Mesothelial cell of epicardium (in vitro differentiated cells): ENCODE measurements at regions not wholly inside any gene's neighbourhood (a gene's known extent, or its start where the extent isn't known, plus 50 kb on each side); places are given as distances from the start of the nearest gene placed in this dataset.

ENCODE experiments used
- DNase-seq, 2 experiments: peaks; one replicate each; pipeline ENCODE4 v3.0.0; 2021; ENCODE audit warnings: low spot score in 2 of 2; ENCODE audit not compliant: unreplicated experiment in 2 of 2
- H3K27ac Mint-ChIP-seq: 2 replicates; pipeline ENCODE4 v1.8.0; 2021; ENCODE audit warnings: mixed read lengths
- H3K27me3 Mint-ChIP-seq: 2 replicates; pipeline ENCODE4 v1.8.0; 2021; ENCODE audit warnings: low read depth, mixed read lengths
- H3K36me3 Mint-ChIP-seq: 2 replicates; pipeline ENCODE4 v1.8.0; 2021; ENCODE audit warnings: mixed read lengths
- H3K4me1 Mint-ChIP-seq: 2 replicates; pipeline ENCODE4 v1.8.0; 2021; ENCODE audit warnings: mixed read lengths
- H3K4me3 Mint-ChIP-seq: 2 replicates; pipeline ENCODE4 v1.8.0; 2021; ENCODE audit warnings: mild to moderate bottlenecking, moderate library complexity, mixed read lengths
- H3K9me3 Mint-ChIP-seq: 2 replicates; pipeline ENCODE4 v1.8.0; 2021; ENCODE audit warnings: mixed read lengths
- TF ChIP-seq, protein P1 (sequence below): fragments of 200-600 bp; sonication (generic); IDR thresholded peaks from one replicate; pipeline ENCODE4 v1.5.0; 2021; ENCODE audit warnings: antibody characterized with exemption; ENCODE audit not compliant: unreplicated experiment

DNA sequence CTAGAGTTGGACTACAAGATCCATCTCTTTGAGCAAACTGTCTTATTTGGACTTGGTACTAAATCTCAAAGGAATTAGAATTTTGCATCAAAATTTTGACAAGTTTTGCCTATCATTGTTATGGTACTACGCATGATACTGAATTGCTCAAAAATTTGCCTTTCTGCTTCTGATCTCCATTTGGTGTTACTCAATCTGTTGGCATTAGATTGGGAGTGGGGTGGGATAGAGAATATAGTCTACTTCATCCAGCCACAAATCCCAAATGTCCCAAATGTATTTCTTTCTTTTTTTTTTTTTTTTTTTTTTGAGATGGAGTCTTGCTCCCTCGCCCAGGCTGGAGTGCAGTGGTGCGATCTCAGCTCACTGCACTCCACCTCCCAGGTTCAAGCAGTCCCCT lies 204.8 kb downstream of the TANC2 start:
- Mint-ChIP-seq H3K27me3 (no peaks in the 10 kb centered on the region), H3K36me3 (peaks cover 7% of the 10 kb centered on the region), H3K27ac (peak overlapping the region; percentile 91), H3K4me3 (no peak overlapping the region), H3K9me3 (peaks cover 3% of the 10 kb centered on the region), H3K4me1 (peaks cover 35% of the 10 kb centered on the region)
- TF ChIP-seq, protein P1, sequence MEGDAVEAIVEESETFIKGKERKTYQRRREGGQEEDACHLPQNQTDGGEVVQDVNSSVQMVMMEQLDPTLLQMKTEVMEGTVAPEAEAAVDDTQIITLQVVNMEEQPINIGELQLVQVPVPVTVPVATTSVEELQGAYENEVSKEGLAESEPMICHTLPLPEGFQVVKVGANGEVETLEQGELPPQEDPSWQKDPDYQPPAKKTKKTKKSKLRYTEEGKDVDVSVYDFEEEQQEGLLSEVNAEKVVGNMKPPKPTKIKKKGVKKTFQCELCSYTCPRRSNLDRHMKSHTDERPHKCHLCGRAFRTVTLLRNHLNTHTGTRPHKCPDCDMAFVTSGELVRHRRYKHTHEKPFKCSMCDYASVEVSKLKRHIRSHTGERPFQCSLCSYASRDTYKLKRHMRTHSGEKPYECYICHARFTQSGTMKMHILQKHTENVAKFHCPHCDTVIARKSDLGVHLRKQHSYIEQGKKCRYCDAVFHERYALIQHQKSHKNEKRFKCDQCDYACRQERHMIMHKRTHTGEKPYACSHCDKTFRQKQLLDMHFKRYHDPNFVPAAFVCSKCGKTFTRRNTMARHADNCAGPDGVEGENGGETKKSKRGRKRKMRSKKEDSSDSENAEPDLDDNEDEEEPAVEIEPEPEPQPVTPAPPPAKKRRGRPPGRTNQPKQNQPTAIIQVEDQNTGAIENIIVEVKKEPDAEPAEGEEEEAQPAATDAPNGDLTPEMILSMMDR = no peak
- no peak for DNase-seq

DNA sequence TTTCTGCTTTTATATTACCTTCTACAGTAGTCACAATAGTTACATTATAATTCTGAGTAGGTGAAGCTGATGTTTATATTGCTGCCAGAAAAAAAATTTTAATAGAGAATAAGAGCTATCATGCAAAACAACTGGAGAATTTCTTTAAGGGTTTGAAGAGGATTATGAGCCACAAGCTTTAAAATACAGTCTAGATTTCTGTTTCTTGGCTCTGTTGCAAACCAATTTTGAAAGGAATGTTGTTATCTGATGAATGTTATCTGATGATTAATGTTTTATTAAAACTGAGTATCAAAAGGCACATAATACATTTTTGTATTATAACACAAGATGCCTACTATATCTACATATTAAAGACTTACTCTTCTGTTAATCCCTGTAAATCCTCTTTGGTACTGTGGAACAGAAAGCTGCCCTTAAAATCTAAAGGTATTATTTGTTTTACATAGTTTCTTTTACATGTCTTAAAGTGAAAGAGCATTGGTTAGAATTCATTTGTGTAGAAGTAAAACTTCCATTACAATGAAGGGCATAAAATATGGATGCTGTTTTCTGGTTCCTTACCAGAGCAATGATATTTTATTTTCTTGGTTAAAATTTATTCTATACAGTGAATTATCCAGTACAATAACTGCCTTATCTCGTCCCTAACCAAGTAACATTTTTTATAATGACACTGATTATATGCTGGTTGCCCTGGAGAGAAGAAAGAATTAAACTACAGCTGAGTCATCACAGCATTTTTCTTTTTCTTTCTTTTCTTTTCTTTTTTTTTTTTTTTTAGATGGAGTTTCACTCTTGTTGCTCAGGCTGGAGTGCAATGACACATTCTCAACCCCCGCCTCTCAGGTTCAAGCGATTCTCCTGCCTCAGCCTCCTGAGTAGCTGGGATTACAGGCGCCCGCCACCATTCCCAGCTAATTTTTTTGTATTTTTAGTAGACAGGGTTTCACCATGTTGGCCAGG lies 205.7 kb downstream of the TANC2 start:
- DNase-seq = no peak
- TF ChIP-seq, protein P1 = no peak
- peak overlapping the region; percentile 91 for H3K27ac Mint-ChIP-seq
- no peak overlapping the region for H3K4me3 Mint-ChIP-seq
- peaks cover 7% of the 10 kb centered on the region for H3K36me3 Mint-ChIP-seq
- H3K4me1 Mint-ChIP-seq = peaks cover 35% of the 10 kb centered on the region
- H3K9me3 Mint-ChIP-seq = peaks cover 7% of the 10 kb centered on the region
- H3K27me3 Mint-ChIP-seq = no peaks in the 10 kb centered on the region

DNA sequence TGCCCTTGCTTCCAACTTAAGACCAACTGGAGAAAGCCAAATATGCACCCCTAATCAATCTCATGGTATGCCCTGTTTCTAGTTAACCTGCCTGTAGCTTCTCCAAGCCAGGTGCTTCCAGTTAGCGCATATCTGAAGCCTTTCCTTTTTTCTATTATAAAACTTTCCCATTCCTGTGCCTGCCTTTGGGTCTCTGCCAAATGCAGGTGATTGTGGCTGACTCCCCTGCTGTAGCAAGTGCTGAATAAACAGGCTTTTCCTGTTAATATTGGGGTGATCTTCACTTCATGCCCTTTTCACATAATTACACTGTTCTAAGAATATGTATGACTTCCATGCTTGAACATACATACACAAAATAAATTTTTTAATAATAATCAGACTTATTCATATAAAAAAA lies 207.4 kb downstream of the TANC2 start:
- Mint-ChIP-seq H3K36me3 (peaks cover 7% of the 10 kb centered on the region), H3K4me1 (peaks cover 38% of the 10 kb centered on the region), H3K9me3 (peaks cover 7% of the 10 kb centered on the region), H3K4me3 (no peak overlapping the region), H3K27ac (peak overlapping the region; percentile 91), H3K27me3 (no peaks in the 10 kb centered on the region)
- TF ChIP-seq, protein P1 = no peak
- DNase-seq = no peak

DNA sequence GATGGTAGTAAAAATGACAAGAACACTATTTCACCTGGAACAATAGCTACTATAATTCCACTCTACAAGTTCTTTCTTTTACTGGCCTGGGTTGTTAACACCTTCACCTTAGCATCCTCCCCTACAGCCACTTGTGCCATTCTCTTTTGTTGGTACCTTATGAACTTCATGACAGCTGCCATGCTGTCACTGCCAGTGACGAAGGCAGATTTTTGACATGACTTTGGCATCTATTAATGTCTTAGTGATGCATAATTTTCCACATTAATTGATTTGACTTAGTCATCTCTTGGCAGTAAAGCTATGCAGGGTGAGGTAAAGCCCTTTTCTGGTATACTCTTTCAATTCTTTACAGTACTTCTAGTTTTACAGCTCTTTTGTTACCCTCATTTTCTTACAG lies 207.9 kb downstream of the TANC2 start:
- no peaks in the 10 kb centered on the region for H3K27me3 Mint-ChIP-seq
- TF ChIP-seq, protein P1 = no peak
- peaks cover 7% of the 10 kb centered on the region for H3K36me3 Mint-ChIP-seq
- DNase-seq = no peak
- H3K4me3 Mint-ChIP-seq = no peak overlapping the region
- H3K9me3 Mint-ChIP-seq = peaks cover 7% of the 10 kb centered on the region
- H3K27ac Mint-ChIP-seq = peak overlapping the region; percentile 80
- H3K4me1 Mint-ChIP-seq = peaks cover 38% of the 10 kb centered on the region

DNA sequence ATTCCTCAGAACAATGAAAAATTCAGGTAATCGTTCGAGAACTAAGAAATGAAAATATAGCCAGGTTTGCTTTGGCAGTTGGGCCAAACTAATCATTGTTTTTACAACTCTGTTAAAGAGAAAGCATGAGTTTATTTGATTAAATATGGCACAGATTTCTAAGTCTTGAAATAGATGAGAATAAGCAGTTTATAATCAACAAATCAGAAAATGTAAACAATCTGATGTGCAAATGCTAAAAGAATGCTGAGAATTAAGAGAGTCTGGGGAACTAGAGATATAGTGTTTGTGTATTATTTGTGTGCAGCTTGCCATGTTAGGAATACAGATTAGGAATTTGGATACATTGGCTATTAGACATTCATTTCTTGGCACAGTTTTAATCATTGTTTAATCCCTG lies 212.5 kb downstream of the TANC2 start:
- Mint-ChIP-seq H3K4me1 (peaks cover 17% of the 10 kb centered on the region), H3K36me3 (peaks cover 20% of the 10 kb centered on the region), H3K27ac (peak overlapping the region; percentile 61), H3K27me3 (no peaks in the 10 kb centered on the region), H3K9me3 (peaks cover 18% of the 10 kb centered on the region), H3K4me3 (no peak overlapping the region)
- TF ChIP-seq, protein P1 = no peak
- DNase-seq = no peak
